Progenitor cell of endocrine pancreas (in vitro differentiated cells): ENCODE measurements at regions not wholly inside any gene's neighbourhood (a gene's known extent, or its start where the extent isn't known, plus 50 kb on each side); places are given as distances from the start of the nearest gene placed in this dataset.

ENCODE experiments used
- DNase-seq: peaks from one replicate; pipeline ENCODE4 v3.0.0; 2021; ENCODE audit warnings: low spot score; ENCODE audit not compliant: unreplicated experiment
- H3K27ac Mint-ChIP-seq: 2 replicates; pipeline ENCODE4 v1.8.0; 2021; ENCODE audit warnings: mild to moderate bottlenecking, moderate library complexity, mixed read lengths
- H3K27me3 Mint-ChIP-seq: 2 replicates; pipeline ENCODE4 v1.8.0; 2021; ENCODE audit warnings: mixed read lengths
- H3K36me3 Mint-ChIP-seq: 2 replicates; pipeline ENCODE4 v1.8.0; 2022; ENCODE audit warnings: mixed read lengths; ENCODE audit not compliant: insufficient read depth
- H3K4me1 Mint-ChIP-seq: 2 replicates; pipeline ENCODE4 v1.8.0; 2021; ENCODE audit warnings: low read depth, mixed read lengths
- H3K4me3 Mint-ChIP-seq: 2 replicates; pipeline ENCODE4 v1.8.0; 2021; ENCODE audit warnings: low read depth, mild to moderate bottlenecking, moderate library complexity, mixed read lengths
- H3K9me3 Mint-ChIP-seq: 2 replicates; pipeline ENCODE4 v1.8.0; 2021; ENCODE audit warnings: low read depth, mixed read lengths
- CTCF ChIP-seq: fragments of 200-600 bp; sonication (generic); IDR thresholded peaks from one replicate; pipeline ENCODE4 v1.5.0; 2021; ENCODE audit warnings: antibody characterized with exemption, mild to moderate bottlenecking; ENCODE audit not compliant: unreplicated experiment

- no peaks in the 10 kb centered on the region for H3K27me3 Mint-ChIP-seq
- no peak for DNase-seq
- peaks cover 4% of the 10 kb centered on the region for H3K9me3 Mint-ChIP-seq
- no peak for TF ChIP-seq CTCF
- H3K4me3 Mint-ChIP-seq = no peak overlapping the region
- no peaks in the 10 kb centered on the region for H3K36me3 Mint-ChIP-seq
- no peaks in the 10 kb centered on the region for H3K4me1 Mint-ChIP-seq
- no peak overlapping the region for H3K27ac Mint-ChIP-seq
These were observed 186.5 kb upstream of the TMEM72 start for GRCh38 chr10:44724415-44725174.

GRCh38 chr10:44725404-44725803 is 185.7 kb upstream of the TMEM72 start:
- Mint-ChIP-seq H3K4me3 (no peak overlapping the region), H3K27ac (no peak overlapping the region), H3K9me3 (peaks cover 6% of the 10 kb centered on the region)

GRCh38 chr10:44731283-44731682 is 179.9 kb upstream of the TMEM72 start:
- Mint-ChIP-seq H3K27ac (no peak overlapping the region), H3K9me3 (peaks cover 8% of the 10 kb centered on the region), H3K27me3 (no peaks in the 10 kb centered on the region), H3K4me3 (no peak overlapping the region), H3K4me1 (peaks cover 14% of the 10 kb centered on the region), H3K36me3 (peaks cover 1% of the 10 kb centered on the region)
- TF ChIP-seq CTCF = no peak
- no peak for DNase-seq

More at GRCh38 chr10:44725404-44725803, 185.7 kb upstream of the TMEM72 start:
- no peak for TF ChIP-seq CTCF
- peaks cover under 1% of the 10 kb centered on the region for H3K36me3 Mint-ChIP-seq
- no peak for DNase-seq
- H3K27me3 Mint-ChIP-seq = no peaks in the 10 kb centered on the region
- no peaks in the 10 kb centered on the region for H3K4me1 Mint-ChIP-seq

DNA sequence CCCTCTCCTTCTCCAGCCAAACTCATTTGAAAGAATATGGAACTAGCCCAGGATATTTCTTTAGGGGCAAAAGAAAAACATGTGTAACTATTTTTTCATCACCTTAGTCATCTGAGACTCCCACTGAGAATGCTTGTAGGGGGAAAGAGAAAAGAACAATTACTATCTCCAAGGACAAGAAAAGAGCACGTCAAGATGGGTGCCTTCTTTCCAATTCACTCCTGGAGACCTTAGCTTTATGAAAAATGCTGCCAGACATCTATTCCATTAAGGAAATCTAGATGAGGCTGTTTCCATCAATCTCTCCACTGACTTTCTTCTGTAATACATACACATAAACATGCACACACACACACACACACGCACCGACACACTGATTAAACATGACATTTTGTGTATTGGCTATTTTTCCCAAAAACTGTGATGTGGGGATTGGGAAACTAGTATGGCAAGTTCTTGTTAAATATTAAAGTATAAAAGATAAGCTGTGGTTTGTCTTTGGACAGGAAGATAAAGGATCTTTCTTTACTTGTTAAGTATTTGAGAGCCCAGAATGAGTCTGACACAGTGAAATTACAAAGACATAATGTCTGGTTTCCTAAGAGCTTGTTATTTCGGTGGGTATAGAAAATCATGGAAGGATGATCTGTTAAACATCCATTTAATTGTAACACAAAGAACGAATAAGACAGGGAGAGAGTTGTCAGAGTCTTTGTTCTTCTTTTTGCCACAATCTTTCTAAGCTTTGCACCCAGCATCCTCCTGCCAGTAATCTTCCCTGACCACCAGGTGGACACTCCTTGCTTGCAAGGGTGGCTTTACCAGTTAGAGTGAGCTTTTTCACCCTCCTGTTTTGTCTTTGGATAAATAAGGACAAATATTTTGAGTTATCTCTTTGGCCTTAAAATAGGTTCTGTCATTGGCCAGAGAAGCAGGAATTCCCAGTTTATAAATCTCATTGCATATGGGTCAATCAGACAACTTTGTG is 177.3 kb upstream of the TMEM72 start:
- H3K27ac Mint-ChIP-seq = no peak overlapping the region
- no peak overlapping the region for H3K4me3 Mint-ChIP-seq
- no peak for DNase-seq
- H3K9me3 Mint-ChIP-seq = peaks cover 5% of the 10 kb centered on the region
- peaks cover 14% of the 10 kb centered on the region for H3K4me1 Mint-ChIP-seq
- H3K27me3 Mint-ChIP-seq = peaks cover 6% of the 10 kb centered on the region
- TF ChIP-seq CTCF = peak; percentile 53
- peaks cover 1% of the 10 kb centered on the region for H3K36me3 Mint-ChIP-seq

GRCh38 chr10:44742248-44742647 is 168.9 kb upstream of the TMEM72 start:
- Mint-ChIP-seq H3K27ac (no peak overlapping the region), H3K36me3 (no peaks in the 10 kb centered on the region), H3K4me1 (peaks cover 1% of the 10 kb centered on the region), H3K9me3 (no peaks in the 10 kb centered on the region), H3K27me3 (peaks cover 49% of the 10 kb centered on the region), H3K4me3 (no peak overlapping the region)
- DNase-seq = no peak
- TF ChIP-seq CTCF = no peak
